GM12878 (cell line): ENCODE measurements at regions not wholly inside any gene's neighbourhood (a gene's known extent, or its start where the extent isn't known, plus 50 kb on each side); places are given as distances from the start of the nearest gene placed in this dataset.

Experiments used
- ATAC-seq: fragments of 200-7000 bp; cut with Tn5 transposase; 3 replicates; pipeline ENCODE4 v1.9.1; 2020; ENCODE audit warnings: mild to moderate bottlenecking, moderate library complexity
- BruUV-seq: library from RNA; stranded (reverse); fragments of 400-500 nt; replicated peaks from 2 replicates; lab custom pipeline; 2021; lab: Mats Ljungman, UMichigan
- CTCF ChIA-PET: fragments of 300-600 bp; sonication (Branson Sonifier 250); formaldehyde crosslinking; extraction: SDS; loops from one replicate; lab custom pipeline; 2021; ENCODE audit warnings: inconsistent platforms; lab: Yijun Ruan, JAX
- POLR2A ChIA-PET: fragments of 350-600 bp; formaldehyde crosslinking; extraction: SDS; loops from one replicate; lab custom pipeline; 2021; ENCODE audit warnings: inconsistent platforms; lab: Charles Lee
- RAD21 ChIA-PET: fragments of 300-600 bp; sonication (Branson Sonifier 250); formaldehyde crosslinking; loops from one replicate; lab custom pipeline; 2023; ENCODE audit warnings: antibody characterized with exemption; ENCODE audit not compliant: unreplicated experiment; lab: Charles Lee
- SMC1A ChIA-PET: fragments of 300-600 bp; sonication (Branson Sonifier 250); formaldehyde crosslinking; loops from one replicate; lab custom pipeline; 2023; ENCODE audit not compliant: unreplicated experiment, uncharacterized antibody; lab: Charles Lee
- DNase-seq: peaks from one replicate; pipeline ENCODE4 v3.0.0-alpha.2; 2011; ENCODE audit warnings: low read depth, low spot score
- FAIRE-seq: peaks from 3 replicates; lab custom pipeline; 2011; peaks lifted over from hg19 to GRCh38; lab: Jason Lieb, UNC
- H2AFZ ChIP-seq: 2 replicates; pipeline ENCODE4 v1.6.0; 2011; ENCODE audit warnings: low read depth, low read length, control low read depth; ENCODE audit not compliant: control insufficient read depth
- H3K27ac ChIP-seq: 2 replicates; pipeline ENCODE4 v1.5.1; 2011; ENCODE audit warnings: control low read depth; ENCODE audit not compliant: control insufficient read depth, insufficient read depth
- H3K27me3 ChIP-seq, 2 experiments: replicated peaks in 1 of 2; 2 replicates each; pipeline versions ENCODE4 v1.6.0 to v1.6.1; 2011; ENCODE audit warnings: low read length in 1 of 2; ENCODE audit not compliant: control insufficient read depth in 2 of 2, insufficient read depth in 2 of 2
- H3K36me3 ChIP-seq, 2 experiments: 2 replicates each; pipeline ENCODE4 v1.5.1; 2011; ENCODE audit warnings: low read length in 1 of 2; ENCODE audit not compliant: control insufficient read depth in 2 of 2, insufficient read depth in 2 of 2
- H3K4me1 ChIP-seq: 2 replicates; pipeline ENCODE4 v1.6.1; 2011; ENCODE audit warnings: mild to moderate bottlenecking, low read length, moderate library complexity, mixed read lengths; ENCODE audit not compliant: control insufficient read depth, insufficient read depth
- H3K4me2 ChIP-seq: 2 replicates; pipeline ENCODE4 v1.6.0; 2011; ENCODE audit warnings: control low read depth; ENCODE audit not compliant: control insufficient read depth, insufficient read depth
- H3K4me3 ChIP-seq: fragments of 200-600 bp; sonication (generic); 2 replicates; pipeline ENCODE4 v1.5.1; 2016
- H3K79me2 ChIP-seq: 2 replicates; pipeline ENCODE4 v1.6.0; 2011; ENCODE audit warnings: low read length; ENCODE audit not compliant: control insufficient read depth, insufficient read depth
- H3K9ac ChIP-seq: 2 replicates; pipeline ENCODE4 v1.8.0; 2011; ENCODE audit warnings: low read length, control low read depth, mixed read lengths; ENCODE audit not compliant: control insufficient read depth, insufficient read depth
- H3K9me3 ChIP-seq: replicated peaks from 3 replicates; pipeline ENCODE4 v1.5.1; 2011; ENCODE audit warnings: mild to moderate bottlenecking, low read length; ENCODE audit not compliant: control insufficient read depth, insufficient read depth
- H4K20me1 ChIP-seq: 2 replicates; pipeline ENCODE4 v1.6.0; 2011; ENCODE audit not compliant: control insufficient read depth, insufficient read depth
- CHD2 ChIP-seq: IDR thresholded peaks from 2 replicates; pipeline ENCODE4 v1.6.1; 2011; ENCODE audit warnings: low read depth, low read length, improper control_type of control experiment, borderline replicate concordance
- CREB1 ChIP-seq: IDR thresholded peaks from 2 replicates; pipeline ENCODE4 v1.6.1; 2012; ENCODE audit warnings: low read depth, mild to moderate bottlenecking, inconsistent platforms
- CTCF ChIP-seq, 3 experiments: IDR thresholded peaks in 2 of 3; conservative IDR thresholded peaks in 1 of 3; 2 replicates each; pipeline ENCODE4 v1.5.1; 2011; ENCODE audit warnings: low read depth in 3 of 3, low read length in 3 of 3, mild to moderate bottlenecking in 3 of 3, control low read depth in 2 of 3, moderate library complexity in 2 of 3, inconsistent platforms in 1 of 3, mixed read lengths in 1 of 3; ENCODE audit not compliant: control insufficient read depth in 2 of 3, insufficient read depth in 1 of 3; ENCODE audit errors: extremely low read depth in 1 of 3
- HDAC2 ChIP-seq: fragments of 200-600 bp; sonication (generic); IDR thresholded peaks from 2 replicates; pipeline ENCODE4 v1.6.1; 2017
- NKRF ChIP-seq: fragments of 450-650 bp; conservative IDR thresholded peaks from 2 replicates; pipeline ENCODE4 v1.6.1; 2017; ENCODE audit warnings: mild to moderate bottlenecking, moderate library complexity
- POU2F2 ChIP-seq: IDR thresholded peaks from 3 replicates; pipeline ENCODE4 v1.6.1; 2011; ENCODE audit warnings: low read depth, mild to moderate bottlenecking, low read length, borderline replicate concordance
- RAD21 ChIP-seq: IDR thresholded peaks from 2 replicates; pipeline ENCODE4 v1.6.1; 2011; ENCODE audit warnings: mild to moderate bottlenecking, low read depth, low read length, moderate library complexity; ENCODE audit not compliant: insufficient read depth
- TBL1XR1 ChIP-seq: IDR thresholded peaks from 2 replicates; pipeline ENCODE4 v1.6.1; 2012; ENCODE audit warnings: low read depth, low read length, improper control_type of control experiment
- WGBS: methylation state at CpG from one replicate; pipeline ENCODE4 v1.1.6; 2016; ENCODE audit warnings: low lambda C conversion rate; ENCODE audit not compliant: insufficient replicate concordance, insufficient coverage; ENCODE audit errors: missing lambda C conversion rate; 5-methylcytosine and 5-hydroxymethylcytosine counted together
- in situ Hi-C: fragments of 300-500 bp; cut with MboI; formaldehyde crosslinking; loops from 9 replicates; pipeline ENCODE4 v1.14.3; 2018; ENCODE audit warnings: mixed read lengths
- intact Hi-C: fragments of 100-400 bp; cut with micrococcal nuclease; formaldehyde crosslinking; loops from one replicate; pipeline ENCODE4 v1.14.2; 2022; ENCODE audit not compliant: unreplicated experiment

GRCh38 chr5:12292610-12293204 lies 388.5 kb upstream of the CTNND2 start:
- ATAC-seq (peak; percentile 35; the same call in 1 of the 3 replicates), FAIRE-seq (no peak), DNase-seq (no peak)
- no TSS peak for BruUV-seq
- no peaks in the 10 kb centered on the region for H3K9me3 ChIP-seq
- ChIA-PET SMC1A (interaction anchor here (0.6 to 1.6 kb wide), 3 partner anchors 14 to 927 kb away, joined by 3 to 4 read pairs (median 3); no protein-coding TSS in a partner anchor), CTCF (interaction anchor here (0.6 to 1.2 kb wide), 2 partner anchors 11 to 1661 kb away, joined by 3 read pairs; no protein-coding TSS in a partner anchor), RAD21 (no interaction called here), POLR2A (no interaction called here)
- no peak overlapping the region for H2AFZ ChIP-seq
- WGBS, result 11% methylated on average over 6 of the region's 6 CpGs
- no peak overlapping the region for H3K9ac ChIP-seq
- H3K4me3 ChIP-seq, result no peak overlapping the region
- TF ChIP-seq CHD2, result no peak
- peak in 1 of 3 experiments; percentile 18; a peak in 1 of 6 replicates for TF ChIP-seq CTCF (IDR thresholded peaks at IDR 0.05 in 2 of 3, conservative IDR thresholded peaks at IDR 0.05 in 1 of 3; ENCODE audit: control insufficient read depth in 2 of 3, extremely low read depth in 1 of 3, insufficient read depth in 1 of 3, low read depth in 3 of 3, low read length in 3 of 3)
- TF ChIP-seq CREB1, result no peak
- TF ChIP-seq TBL1XR1, result no peak
- TF ChIP-seq POU2F2, result no peak
- TF ChIP-seq NKRF, result no peak
- no peak for TF ChIP-seq HDAC2
- 0 out of 2 replicates have a peak, but pooled peaks have one; percentile 11 for TF ChIP-seq RAD21
- intact Hi-C loops, result loop anchor here (5.0 kb wide), 1 partner anchor 1185 kb away; no protein-coding TSS in a partner anchor
- in situ Hi-C loops, result no loop called here
- H3K4me2 ChIP-seq, result no peak overlapping the region
- H3K4me1 ChIP-seq, result no peaks in the 10 kb centered on the region
- no peaks in the 10 kb centered on the region for H3K79me2 ChIP-seq
- H4K20me1 ChIP-seq, result no peaks in the 10 kb centered on the region
- no peaks in the 10 kb centered on the region for H3K27me3 ChIP-seq
- no peak overlapping the region for H3K27ac ChIP-seq
- no peaks in the 10 kb centered on the region for H3K36me3 ChIP-seq
